ENCODE measurements at regions not wholly inside any gene's neighbourhood (a gene's known extent, or its start where the extent isn't known, plus 50 kb on each side); places are given as distances from the start of the nearest gene placed in this dataset.
"Not testable (repeated sequence)": the region's sequence is repeated elsewhere in the genome, so short reads cannot be mapped to it uniquely, and the experiment has no call there.

- H3K4me3 ChIP-seq (ENCODE audit: control insufficient read depth, low read depth, low read length); DNase-seq (ENCODE audit: low read depth): not testable (repeated sequence)
Measured at GRCh38 chr16:21422824-21423223, 144.7 kb upstream of the CRYM start.

GRCh38 chr16:21404699-21405098 is 126.6 kb upstream of the CRYM start:
- not testable (repeated sequence) for DNase-seq (ENCODE audit: low read depth); H3K4me3 ChIP-seq (ENCODE audit: control insufficient read depth, low read depth, low read length)

GRCh38 chr16:21397866-21398265 is 119.8 kb upstream of the CRYM start:
- not testable (repeated sequence) for DNase-seq (ENCODE audit: low read depth); H3K4me3 ChIP-seq (ENCODE audit: control insufficient read depth, low read depth, low read length)

GRCh38 chr16:21396545-21396944 is 118.5 kb upstream of the CRYM start:
- H3K4me3 ChIP-seq (ENCODE audit: control insufficient read depth, low read depth, low read length); DNase-seq (ENCODE audit: low read depth): not testable (repeated sequence)

- DNase-seq (ENCODE audit: low read depth); H3K4me3 ChIP-seq (ENCODE audit: control insufficient read depth, low read depth, low read length): not testable (repeated sequence)
Measured at GRCh38 chr16:21390634-21391033, 112.5 kb upstream of the CRYM start.

GRCh38 chr16:21389860-21390259 is 111.8 kb upstream of the CRYM start:
- H3K4me3 ChIP-seq (ENCODE audit: control insufficient read depth, low read depth, low read length); DNase-seq (ENCODE audit: low read depth): not testable (repeated sequence)

- DNase-seq (ENCODE audit: low read depth); H3K4me3 ChIP-seq (ENCODE audit: control insufficient read depth, low read depth, low read length): not testable (repeated sequence)
Measured at GRCh38 chr16:21387757-21388156, 109.7 kb upstream of the CRYM start.

- H3K4me3 ChIP-seq (ENCODE audit: control insufficient read depth, low read depth, low read length); DNase-seq (ENCODE audit: low read depth): not testable (repeated sequence)
Measured at GRCh38 chr16:21386201-21386915, 108.3 kb upstream of the CRYM start.

GRCh38 chr16:21383682-21384081 is 105.6 kb upstream of the CRYM start:
- not testable (repeated sequence) for H3K4me3 ChIP-seq (ENCODE audit: control insufficient read depth, low read depth, low read length); DNase-seq (ENCODE audit: low read depth)

- H3K4me3 ChIP-seq (ENCODE audit: control insufficient read depth, low read depth, low read length); DNase-seq (ENCODE audit: low read depth): not testable (repeated sequence)
Measured at GRCh38 chr16:21379645-21380044, 101.6 kb upstream of the CRYM start.

- DNase-seq (ENCODE audit: low read depth); H3K4me3 ChIP-seq (ENCODE audit: control insufficient read depth, low read depth, low read length): not testable (repeated sequence)
Measured at GRCh38 chr16:21376196-21376899, 98.3 kb upstream of the CRYM start.

GRCh38 chr16:21375334-21375733 is 97.2 kb upstream of the CRYM start:
- not testable (repeated sequence) for H3K4me3 ChIP-seq (ENCODE audit: control insufficient read depth, low read depth, low read length)
- peak; percentile 41 for DNase-seq (ENCODE audit: low read depth)

- H3K4me3 ChIP-seq (ENCODE audit: control insufficient read depth, low read depth, low read length); DNase-seq (ENCODE audit: low read depth): not testable (repeated sequence)
Measured at GRCh38 chr16:21373454-21373853, 95.4 kb upstream of the CRYM start.

GRCh38 chr16:21372862-21373261 is 94.8 kb upstream of the CRYM start:
- not testable (repeated sequence) for H3K4me3 ChIP-seq (ENCODE audit: control insufficient read depth, low read depth, low read length); DNase-seq (ENCODE audit: low read depth)

- H3K4me3 ChIP-seq (ENCODE audit: control insufficient read depth, low read depth, low read length); DNase-seq (ENCODE audit: low read depth): not testable (repeated sequence)
Measured at GRCh38 chr16:21372162-21372835, 94.2 kb upstream of the CRYM start.

GRCh38 chr16:21370791-21371190 is 92.7 kb upstream of the CRYM start:
- peak; percentile 74 for DNase-seq (ENCODE audit: low read depth)

GRCh38 chr16:21368973-21369942 is 91.2 kb upstream of the CRYM start:
- H3K4me3 ChIP-seq (ENCODE audit: control insufficient read depth, low read depth, low read length); DNase-seq (ENCODE audit: low read depth): not testable (repeated sequence)

More at GRCh38 chr16:21370791-21371190, 92.7 kb upstream of the CRYM start:
- not testable (repeated sequence) for H3K4me3 ChIP-seq (ENCODE audit: control insufficient read depth, low read depth, low read length)

GRCh38 chr16:21367733-21368421 is 89.8 kb upstream of the CRYM start:
- H3K4me3 ChIP-seq (ENCODE audit: control insufficient read depth, low read depth, low read length); DNase-seq (ENCODE audit: low read depth): not testable (repeated sequence)
